ENCODE measurements at regions not wholly inside any gene's neighbourhood (a gene's known extent, or its start where the extent isn't known, plus 50 kb on each side); places are given as distances from the start of the nearest gene placed in this dataset.

GRCh38 chr17:20825539-20825938, 217.3 kb downstream of the USP22 start:
- TF ChIP-seq, protein P1, sequence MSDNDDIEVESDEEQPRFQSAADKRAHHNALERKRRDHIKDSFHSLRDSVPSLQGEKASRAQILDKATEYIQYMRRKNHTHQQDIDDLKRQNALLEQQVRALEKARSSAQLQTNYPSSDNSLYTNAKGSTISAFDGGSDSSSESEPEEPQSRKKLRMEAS (CRISPR knock-in tag; IDR thresholded peaks at IDR 0.05), result no peak
- TF ChIP-seq E2F4 (CRISPR knock-in tag; IDR thresholded peaks at IDR 0.05; ENCODE audit: borderline replicate concordance, low read depth) (no peak), SP1 (CRISPR knock-in tag; conservative IDR thresholded peaks at IDR 0.05) (no peak)
- TF ChIP-seq, protein P2, sequence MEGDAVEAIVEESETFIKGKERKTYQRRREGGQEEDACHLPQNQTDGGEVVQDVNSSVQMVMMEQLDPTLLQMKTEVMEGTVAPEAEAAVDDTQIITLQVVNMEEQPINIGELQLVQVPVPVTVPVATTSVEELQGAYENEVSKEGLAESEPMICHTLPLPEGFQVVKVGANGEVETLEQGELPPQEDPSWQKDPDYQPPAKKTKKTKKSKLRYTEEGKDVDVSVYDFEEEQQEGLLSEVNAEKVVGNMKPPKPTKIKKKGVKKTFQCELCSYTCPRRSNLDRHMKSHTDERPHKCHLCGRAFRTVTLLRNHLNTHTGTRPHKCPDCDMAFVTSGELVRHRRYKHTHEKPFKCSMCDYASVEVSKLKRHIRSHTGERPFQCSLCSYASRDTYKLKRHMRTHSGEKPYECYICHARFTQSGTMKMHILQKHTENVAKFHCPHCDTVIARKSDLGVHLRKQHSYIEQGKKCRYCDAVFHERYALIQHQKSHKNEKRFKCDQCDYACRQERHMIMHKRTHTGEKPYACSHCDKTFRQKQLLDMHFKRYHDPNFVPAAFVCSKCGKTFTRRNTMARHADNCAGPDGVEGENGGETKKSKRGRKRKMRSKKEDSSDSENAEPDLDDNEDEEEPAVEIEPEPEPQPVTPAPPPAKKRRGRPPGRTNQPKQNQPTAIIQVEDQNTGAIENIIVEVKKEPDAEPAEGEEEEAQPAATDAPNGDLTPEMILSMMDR (IDR thresholded peaks at IDR 0.05), result no peak
